HG03442 (cell line): ENCODE measurements at regions not wholly inside any gene's neighbourhood (a gene's known extent, or its start where the extent isn't known, plus 50 kb on each side); places are given as distances from the start of the nearest gene placed in this dataset.

Experiments
- ATAC-seq: cut with Tn5 transposase; IDR thresholded peaks from one replicate; pipeline ENCODE4 v1.9.1; 2021; ENCODE audit warnings: mild to moderate bottlenecking, moderate library complexity; ENCODE audit not compliant: unreplicated experiment

- ATAC-seq, result no peak
These were observed 70.4 kb upstream of the PDE10A start for GRCh38 chr6:165733489-165733791.

GRCh38 chr6:165732696-165733488 is 69.9 kb upstream of the PDE10A start:
- ATAC-seq, result no peak

GRCh38 chr6:165729307-165729936 is 66.4 kb upstream of the PDE10A start:
- ATAC-seq, result no peak

- no peak for ATAC-seq
These were observed 65.2 kb upstream of the PDE10A start for GRCh38 chr6:165728216-165728615.

GRCh38 chr6:165726965-165727381 is 63.9 kb upstream of the PDE10A start:
- no peak for ATAC-seq

GRCh38 chr6:165726290-165726875 is 63.3 kb upstream of the PDE10A start:
- no peak for ATAC-seq

GRCh38 chr6:165725201-165725600 is 62.2 kb upstream of the PDE10A start:
- ATAC-seq, result no peak

- no peak for ATAC-seq
These were observed 60.3 kb upstream of the PDE10A start for GRCh38 chr6:165723326-165723725.

- no peak for ATAC-seq
These were observed 59.0 kb upstream of the PDE10A start for GRCh38 chr6:165722022-165722421.

- ATAC-seq, result no peak
These were observed 58.3 kb upstream of the PDE10A start for GRCh38 chr6:165721356-165721755.

- no peak for ATAC-seq
These were observed 55.5 kb upstream of the PDE10A start for GRCh38 chr6:165718491-165718891.

GRCh38 chr6:165717732-165718465 is 54.9 kb upstream of the PDE10A start:
- no peak for ATAC-seq

GRCh38 chr6:165716886-165717285 is 53.8 kb upstream of the PDE10A start:
- ATAC-seq, result no peak

GRCh38 chr6:165715428-165715827 is 52.4 kb upstream of the PDE10A start:
- ATAC-seq, result no peak

GRCh38 chr6:165714907-165715306 is 51.9 kb upstream of the PDE10A start:
- no peak for ATAC-seq

- ATAC-seq, result no peak
These were observed 50.9 kb upstream of the PDE10A start for GRCh38 chr6:165713845-165714466.
